Endothelial cell of umbilical vein (primary cell): ENCODE measurements at regions not wholly inside any gene's neighbourhood (a gene's known extent, or its start where the extent isn't known, plus 50 kb on each side); places are given as distances from the start of the nearest gene placed in this dataset.

Experiments used
- BruUV-seq: library from RNA; stranded (reverse); fragments of 400-500 nt; replicated peaks from 2 replicates; lab custom pipeline; 2021; lab: Mats Ljungman, UMichigan
- CTCF ChIA-PET: fragments of 300-600, 350-600 bp; sonication (Branson Sonifier 250); formaldehyde crosslinking; loops from one replicate; lab custom pipeline; 2021; ENCODE audit warnings: antibody characterized with exemption, inconsistent platforms; lab: Charles Lee
- POLR2A ChIA-PET: fragments of 300-600, 350-600 bp; sonication (Branson Sonifier 250); formaldehyde crosslinking; loops from one replicate; lab custom pipeline; 2021; ENCODE audit warnings: antibody characterized with exemption, inconsistent platforms; lab: Charles Lee
- DNase-seq: peaks from one replicate; pipeline ENCODE4 v3.0.0-alpha.2; 2011; ENCODE audit warnings: low read depth, low spot score
- FAIRE-seq: peaks from 2 replicates; lab custom pipeline; 2011; peaks lifted over from hg19 to GRCh38; lab: Jason Lieb, UNC
- H2AFZ ChIP-seq: 2 replicates; pipeline ENCODE4 v1.6.0; 2012; ENCODE audit warnings: low read depth, low read length, control low read depth, inconsistent platforms
- H3K27ac ChIP-seq: 2 replicates; pipeline ENCODE4 v1.5.1; 2011; ENCODE audit warnings: low read depth, mild to moderate bottlenecking, control low read depth, low read length, moderate library complexity; ENCODE audit not compliant: insufficient read depth
- H3K27me3 ChIP-seq, 2 experiments: 2 replicates each; pipeline versions ENCODE4 v1.6.0 to v1.6.1; 2011; ENCODE audit warnings: low read length in 2 of 2, mixed read lengths in 1 of 2; ENCODE audit not compliant: control insufficient read depth in 2 of 2, insufficient read depth in 2 of 2
- H3K36me3 ChIP-seq, 2 experiments: 2 replicates in 1 of 2; 3 replicates in 1 of 2; pipeline ENCODE4 v1.5.1; 2011; ENCODE audit warnings: low read length in 2 of 2, mild to moderate bottlenecking in 1 of 2, moderate library complexity in 1 of 2; ENCODE audit not compliant: control insufficient read depth in 2 of 2, insufficient read depth in 2 of 2; ENCODE audit errors: extremely low read depth in 1 of 2
- H3K4me1 ChIP-seq: 3 replicates; pipeline ENCODE4 v1.5.1; 2011; ENCODE audit warnings: mild to moderate bottlenecking, low read length; ENCODE audit not compliant: control insufficient read depth, insufficient read depth; ENCODE audit errors: extremely low read depth
- H3K4me2 ChIP-seq: 2 replicates; pipeline ENCODE4 v1.6.1; 2011; ENCODE audit warnings: low read length, control low read depth, mixed read lengths; ENCODE audit not compliant: insufficient read depth
- H3K4me3 ChIP-seq, 3 experiments: fragments of 200-600 bp in 1 of 3; sonication (generic), shearing (Covaris generic) in 1 of 3; replicated peaks in 1 of 3; 2 replicates each; pipeline ENCODE4 v1.5.1; 2011 to 2016; ENCODE audit warnings: control low read depth in 3 of 3, low read length in 3 of 3, mild to moderate bottlenecking in 2 of 3, inconsistent platforms in 1 of 3, low read depth in 1 of 3, moderate library complexity in 1 of 3; ENCODE audit not compliant: insufficient read depth in 1 of 3
- H3K79me2 ChIP-seq: 2 replicates; pipeline ENCODE4 v1.6.0; 2012; ENCODE audit warnings: low read length, inconsistent platforms; ENCODE audit not compliant: control insufficient read depth, insufficient read depth
- H3K9ac ChIP-seq: replicated peaks from 2 replicates; pipeline ENCODE3; 2011; ENCODE audit warnings: low read length, control low read depth; ENCODE audit not compliant: insufficient read depth; ENCODE audit errors: extremely low read depth
- H3K9me1 ChIP-seq: replicated peaks from 3 replicates; pipeline ENCODE4 v1.6.0; 2011; ENCODE audit warnings: mild to moderate bottlenecking, low read length; ENCODE audit not compliant: control insufficient read depth, insufficient read depth; ENCODE audit errors: extremely low read depth
- H3K9me3 ChIP-seq: replicated peaks from 2 replicates; pipeline ENCODE4 v1.5.1; 2012; ENCODE audit warnings: low read length, inconsistent platforms; ENCODE audit not compliant: control insufficient read depth, insufficient read depth
- H4K20me1 ChIP-seq: replicated peaks from 2 replicates; pipeline ENCODE3; 2011; ENCODE audit warnings: mild to moderate bottlenecking, low read length; ENCODE audit not compliant: control insufficient read depth, insufficient read depth; ENCODE audit errors: extremely low read depth
- CTCF ChIP-seq, 2 donors: IDR thresholded peaks; 1 replicate in 1 of 2; 2 replicates in 1 of 2; pipeline ENCODE4 v1.5.1; 2011; ENCODE audit warnings: low read length in 2 of 2, mild to moderate bottlenecking in 2 of 2, moderate library complexity in 2 of 2, control low read depth in 1 of 2, inconsistent platforms in 1 of 2, low read depth in 1 of 2; ENCODE audit not compliant: insufficient read depth in 1 of 2; ENCODE audit errors: extremely low read depth in 1 of 2
- EZH2 ChIP-seq: IDR thresholded peaks from 2 replicates; pipeline ENCODE4 v1.6.1; 2012; ENCODE audit warnings: borderline replicate concordance, low read depth, mild to moderate bottlenecking, moderate library complexity, low read length, inconsistent platforms; ENCODE audit not compliant: severe bottlenecking
- FOS ChIP-seq: IDR thresholded peaks from 2 replicates; pipeline ENCODE4 v1.6.1; 2011; ENCODE audit warnings: mild to moderate bottlenecking, low read length, moderate library complexity, borderline replicate concordance; ENCODE audit not compliant: insufficient read depth
- GATA2 ChIP-seq: IDR thresholded peaks from 2 replicates; pipeline ENCODE4 v1.7.0; 2011; ENCODE audit warnings: low read depth, mild to moderate bottlenecking, moderate library complexity, mixed read lengths, low read length; ENCODE audit not compliant: insufficient read length, insufficient read depth
- JUN ChIP-seq: IDR thresholded peaks from 2 replicates; pipeline ENCODE4 v1.6.1; 2011; ENCODE audit warnings: borderline replicate concordance, low read depth; ENCODE audit not compliant: insufficient read length, insufficient read depth
- MAX ChIP-seq: IDR thresholded peaks from 2 replicates; pipeline ENCODE4 v1.6.1; 2011; ENCODE audit not compliant: insufficient read depth, insufficient read length
- MYC ChIP-seq: IDR thresholded peaks from one replicate; pipeline ENCODE4 v1.6.1; 2011; ENCODE audit warnings: mild to moderate bottlenecking, low read depth, low read length
- POLR2A ChIP-seq: IDR thresholded peaks from 2 replicates; pipeline ENCODE4 v1.6.1; 2012; ENCODE audit warnings: low read depth, mild to moderate bottlenecking, control low read depth, low read length
- POLR2AphosphoS5 ChIP-seq: IDR thresholded peaks from 2 replicates; pipeline ENCODE4 v1.6.1; 2012; ENCODE audit warnings: low read depth, mild to moderate bottlenecking, control low read depth, low read length, moderate library complexity; ENCODE audit not compliant: insufficient read depth
- dilution Hi-C: fragments of 300-500 bp; cut with MboI; formaldehyde crosslinking; loops from one replicate; pipeline ENCODE4 v1.15.0; 2019; ENCODE audit warnings: low sequenced_read_pairs; ENCODE audit not compliant: extremely low pct_ligation_motif_present
- intact Hi-C: fragments of 100-400 bp; cut with micrococcal nuclease; formaldehyde crosslinking; loops from one replicate; pipeline ENCODE4 v1.10.0; 2022

- Histone ChIP-seq H3K4me2 (no peak overlapping the region), H3K9me1 (no peaks in the 10 kb centered on the region), H3K4me3 (no peak overlapping the region), H3K27me3 (no peaks in the 10 kb centered on the region), H3K9ac (no peak overlapping the region), H3K36me3 (no peaks in the 10 kb centered on the region), H3K79me2 (no peaks in the 10 kb centered on the region), H4K20me1 (no peaks in the 10 kb centered on the region), H3K4me1 (no peaks in the 10 kb centered on the region), H3K9me3 (peaks cover 5% of the 10 kb centered on the region), H2AFZ (no peak overlapping the region), H3K27ac (no peak overlapping the region)
- CTCF ChIA-PET = interaction anchor here (0.5 kb wide), 1 partner anchor 121 kb away, joined by 3 read pairs; no protein-coding TSS in a partner anchor
- intact Hi-C loops (no loop called here), dilution Hi-C loops (no loop called here)
- POLR2A ChIA-PET = no interaction called here
- no peak for TF ChIP-seq MYC
- TF ChIP-seq EZH2 = no peak
- no peak for TF ChIP-seq MAX
- no peak for TF ChIP-seq JUN
- no peak for TF ChIP-seq POLR2A
- TF ChIP-seq CTCF (IDR thresholded peaks at IDR 0.05; ENCODE audit: extremely low read depth in 1 of 2, insufficient read depth in 1 of 2, low read depth in 1 of 2, low read length in 2 of 2) = no peak
- TF ChIP-seq FOS = no peak
- no peak for TF ChIP-seq GATA2
- TF ChIP-seq POLR2AphosphoS5 = no peak
- BruUV-seq = no TSS peak
- FAIRE-seq (no peak), DNase-seq (no peak)
These were observed 331.1 kb downstream of the SV2B start for GRCh38 chr15:91431041-91431715.
